Right lobe of liver (tissue), 6 donors: ENCODE measurements at regions not wholly inside any gene's neighbourhood (a gene's known extent, or its start where the extent isn't known, plus 50 kb on each side); places are given as distances from the start of the nearest gene placed in this dataset.

Source experiments
- ATAC-seq, 4 donors: fragments of 200-7000 bp; cut with Tn5 transposase; one replicate each; pipeline ENCODE4 v1.9.1; 2020; ENCODE audit warnings: mild to moderate bottlenecking in 4 of 4, moderate library complexity in 4 of 4
- DNase-seq, 3 donors: peaks; one replicate each; pipeline ENCODE4 v3.0.0-alpha.2; 2020
- H3K27ac ChIP-seq, 3 donors: fragments of 200-600 bp; one replicate each; pipeline ENCODE4 v1.8.0; 2022
- H3K27me3 ChIP-seq, 2 donors: fragments of 200-600 bp; one replicate each; pipeline ENCODE4 v1.8.0; 2022
- H3K36me3 ChIP-seq, 4 donors: fragments of 200-600 bp; sonication (generic) in 1 of 4; one replicate each; pipeline versions ENCODE4 v1.5.1 to v1.8.0; 2017 to 2022; ENCODE audit warnings: control low read depth in 1 of 4
- H3K4me1 ChIP-seq, 4 donors: fragments of 200-600 bp; sonication (generic) in 1 of 4; one replicate each; pipeline versions ENCODE4 v1.5.1 to v1.8.0; 2017 to 2022; ENCODE audit warnings: control low read depth in 1 of 4
- H3K4me3 ChIP-seq, 3 donors: fragments of 200-600 bp; one replicate each; pipeline ENCODE4 v1.8.0; 2022
- H3K9me3 ChIP-seq, 4 donors: fragments of 200-600 bp; sonication (generic) in 1 of 4; one replicate each; pipeline versions ENCODE4 v1.5.1 to v1.8.0; 2017 to 2022; ENCODE audit warnings: control low read depth in 1 of 4
- CTCF ChIP-seq, 4 donors: fragments of 200-600 bp in 3 of 4; fragments of 450-650 bp in 1 of 4; IDR thresholded peaks; one replicate each; pipeline versions ENCODE4 v1.5.1 to v1.8.0; 2016 to 2022; ENCODE audit warnings: antibody characterized with exemption in 4 of 4, mild to moderate bottlenecking in 2 of 4
- POLR2A ChIP-seq: fragments of 450-650 bp; IDR thresholded peaks from one replicate; pipeline ENCODE4 v1.6.1; 2017; ENCODE audit warnings: antibody characterized with exemption, mild to moderate bottlenecking
- WGBS: methylation state at CpG from one replicate; pipeline ENCODE4 v1.1.6; 2018; ENCODE audit warnings: low coverage, low lambda C conversion rate; ENCODE audit not compliant: insufficient coverage; ENCODE audit errors: missing lambda C conversion rate; 5-methylcytosine and 5-hydroxymethylcytosine counted together
- intact Hi-C, 2 donors: fragments of 100-400 bp; cut with DNase I; formaldehyde crosslinking; loops; one replicate each; pipeline versions ENCODE4 v1.11.2 to v1.14.1; 2022
- donor health status: DM: no; HTN: yes; CAD: no.
- donor health status: DM: no; HTN: no; CAD: no.
- donor health status: DM: no; HTN: no; CAD: no.
- donor health status: DM: no; HTN: yes; CAD: no.
- donor health status: DM: no; HTN: yes; CAD: no.

GRCh38 chr22:48605856-48606481 is 1221.7 kb downstream of the BRD1 start:
- WGBS: 72% methylated on average over 7 of the region's 13 CpGs
- no peak for TF ChIP-seq POLR2A
- no peak for TF ChIP-seq CTCF (IDR thresholded peaks at IDR 0.05)
- no peak for DNase-seq
- Histone ChIP-seq H3K4me1 (no peaks in the 10 kb centered on the region), H3K9me3 (no peaks in the 10 kb centered on the region), H3K27me3 (no peaks in the 10 kb centered on the region), H3K36me3 (no peaks in the 10 kb centered on the region), H3K27ac (no peak overlapping the region), H3K4me3 (no peak overlapping the region)
- no peak for ATAC-seq
- intact Hi-C loops: no loop called here

- H3K4me1 ChIP-seq: no peaks in the 10 kb centered on the region
- no peaks in the 10 kb centered on the region for H3K9me3 ChIP-seq
- WGBS: 81% methylated on average over 1 of the region's 2 CpGs
- no peak overlapping the region for H3K4me3 ChIP-seq
- ATAC-seq (no peak), DNase-seq (no peak)
- TF ChIP-seq POLR2A: no peak
- TF ChIP-seq CTCF (IDR thresholded peaks at IDR 0.05): no peak
- intact Hi-C loops: no loop called here
- no peaks in the 10 kb centered on the region for H3K27me3 ChIP-seq
- no peak overlapping the region for H3K27ac ChIP-seq
- no peaks in the 10 kb centered on the region for H3K36me3 ChIP-seq
Measured at GRCh38 chr22:48605125-48605524, 1222.5 kb downstream of the BRD1 start.

DNA sequence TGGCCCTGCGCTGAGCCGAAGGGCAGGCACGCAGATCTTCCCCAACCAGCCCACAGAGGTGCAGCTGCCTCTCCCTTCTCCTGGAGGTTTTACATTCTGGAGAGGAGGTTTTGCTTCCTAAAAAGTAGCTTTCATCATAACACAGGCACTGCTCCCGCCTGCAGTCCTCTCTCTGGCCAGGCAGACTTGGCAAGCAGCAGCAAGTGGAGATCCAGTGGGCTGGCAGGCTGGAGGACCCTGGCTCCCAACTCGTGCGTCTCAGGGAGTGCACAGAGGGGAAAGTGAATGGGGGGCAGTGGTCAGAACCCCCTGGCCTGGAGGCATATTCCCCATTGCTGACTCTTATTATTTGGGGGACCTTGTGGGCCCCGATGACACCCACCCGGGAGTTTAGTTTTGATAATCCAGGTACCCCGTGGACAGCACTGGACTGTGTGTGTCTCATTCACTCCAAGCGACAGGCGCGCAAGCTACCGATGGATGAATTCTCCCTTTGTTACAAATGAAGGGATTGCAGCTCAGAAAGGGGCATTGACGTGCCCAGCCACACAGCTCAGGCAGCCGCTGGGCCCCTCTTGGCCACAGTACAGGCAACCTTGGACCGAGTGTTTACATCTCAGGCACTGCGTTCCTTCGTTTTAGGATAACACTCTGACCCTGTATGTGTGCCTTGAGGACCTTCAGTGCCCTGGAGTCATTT is 1223.9 kb downstream of the BRD1 start:
- H3K9me3 ChIP-seq: no peaks in the 10 kb centered on the region
- H3K36me3 ChIP-seq: no peaks in the 10 kb centered on the region
- ATAC-seq (no peak), DNase-seq (no peak)
- no peak for TF ChIP-seq CTCF (IDR thresholded peaks at IDR 0.05)
- no peak for TF ChIP-seq POLR2A
- intact Hi-C loops: no loop called here
- no peaks in the 10 kb centered on the region for H3K4me1 ChIP-seq
- 77% methylated on average over 8 of the region's 18 CpGs for WGBS
- H3K4me3 ChIP-seq: no peak overlapping the region
- H3K27ac ChIP-seq: no peak overlapping the region
- no peaks in the 10 kb centered on the region for H3K27me3 ChIP-seq

DNA sequence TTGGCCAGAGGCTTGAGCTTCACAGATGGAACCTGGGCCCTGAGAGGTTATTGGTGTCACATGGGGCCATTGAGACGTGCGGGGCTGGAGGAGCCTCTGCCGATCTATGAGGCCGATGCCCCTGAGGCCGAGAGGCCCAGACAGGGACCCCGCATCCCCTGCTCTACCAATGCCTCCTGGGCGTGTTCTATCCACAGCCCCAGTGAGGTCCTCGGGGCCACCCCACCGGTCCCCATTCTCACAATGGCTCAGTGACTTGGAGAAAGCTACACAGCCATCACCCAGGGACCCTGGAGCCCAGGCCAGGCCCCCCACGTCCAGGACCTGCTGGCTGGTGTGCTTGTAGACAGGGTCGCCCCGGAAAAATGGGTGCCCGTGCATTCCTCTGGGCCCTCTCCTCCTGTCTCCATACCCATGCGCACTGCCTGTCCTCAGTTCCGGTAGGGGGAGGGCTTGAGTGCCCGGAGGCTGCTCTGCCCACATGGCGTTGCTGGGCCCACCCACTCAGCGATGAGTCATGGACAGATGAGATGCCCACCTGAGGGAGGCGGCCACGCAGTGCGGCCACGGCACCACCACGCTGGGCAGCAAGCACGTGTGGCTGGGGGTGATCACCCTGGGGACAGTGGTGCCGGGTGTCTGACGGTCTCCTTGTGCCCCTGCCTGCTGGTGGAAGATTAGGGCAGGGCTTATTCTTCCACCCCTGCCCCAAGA is 1224.7 kb downstream of the BRD1 start:
- intact Hi-C loops: no loop called here
- no peak for DNase-seq
- no peaks in the 10 kb centered on the region for H3K27me3 ChIP-seq
- no peaks in the 10 kb centered on the region for H3K36me3 ChIP-seq
- peak in 1 of 4 donors; percentile 5 for ATAC-seq
- H3K4me1 ChIP-seq: no peaks in the 10 kb centered on the region
- no peak overlapping the region for H3K4me3 ChIP-seq
- TF ChIP-seq POLR2A (no peak), CTCF (IDR thresholded peaks at IDR 0.05) (no peak)
- H3K27ac ChIP-seq: no peak overlapping the region
- no peaks in the 10 kb centered on the region for H3K9me3 ChIP-seq
- WGBS: no CpG with 5 or more reads among the region's 26 CpGs
